GM23248 (cell line): ENCODE measurements at regions not wholly inside any gene's neighbourhood (a gene's known extent, or its start where the extent isn't known, plus 50 kb on each side); places are given as distances from the start of the nearest gene placed in this dataset.

ENCODE experiments used
- DNase-seq: peaks from one replicate; pipeline ENCODE4 v3.0.0-alpha.2; 2015
- H2AFZ ChIP-seq: fragments of 200-600 bp; sonication (generic); 2 replicates; pipeline ENCODE4 v1.6.1; 2016; ENCODE audit warnings: antibody characterized with exemption
- H3F3A ChIP-seq: fragments of 200-600 bp; sonication (generic); 2 replicates; pipeline ENCODE4 v1.6.1; 2016; ENCODE audit warnings: mild to moderate bottlenecking, antibody characterized with exemption, mixed run types; ENCODE audit not compliant: insufficient read depth
- H3K27ac ChIP-seq: fragments of 200-600 bp; sonication (generic); 2 replicates; pipeline ENCODE4 v1.5.1; 2016; ENCODE audit warnings: mild to moderate bottlenecking
- H3K27me3 ChIP-seq: fragments of 200-600 bp; sonication (generic); replicated peaks from 2 replicates; pipeline ENCODE4 v1.6.1; 2016; ENCODE audit warnings: mild to moderate bottlenecking; ENCODE audit not compliant: insufficient read depth
- H3K36me3 ChIP-seq: fragments of 200-600 bp; sonication (generic); 2 replicates; pipeline ENCODE4 v1.6.1; 2016; ENCODE audit warnings: low read depth, mild to moderate bottlenecking
- H3K4me1 ChIP-seq: fragments of 200-600 bp; sonication (generic); 2 replicates; pipeline ENCODE4 v1.6.1; 2016; ENCODE audit warnings: mild to moderate bottlenecking; ENCODE audit not compliant: insufficient read depth
- H3K4me2 ChIP-seq: fragments of 200-600 bp; sonication (generic); one replicate; pipeline ENCODE4 v1.6.1; 2016; ENCODE audit warnings: mild to moderate bottlenecking; ENCODE audit not compliant: unreplicated experiment
- H3K4me3 ChIP-seq: fragments of 200-600 bp; sonication (generic); 2 replicates; pipeline ENCODE4 v1.5.1; 2016; ENCODE audit warnings: mild to moderate bottlenecking
- H3K79me2 ChIP-seq: fragments of 200-600 bp; sonication (generic); 2 replicates; pipeline ENCODE4 v1.6.1; 2016; ENCODE audit warnings: mild to moderate bottlenecking; ENCODE audit not compliant: insufficient read depth
- H3K9ac ChIP-seq: fragments of 200-600 bp; sonication (generic); 2 replicates; pipeline ENCODE4 v1.6.1; 2016; ENCODE audit warnings: mild to moderate bottlenecking
- H3K9me2 ChIP-seq: fragments of 200-600 bp; sonication (generic); 2 replicates; pipeline ENCODE4 v1.6.1; 2016; ENCODE audit warnings: mixed run types, mild to moderate bottlenecking, moderate library complexity; ENCODE audit not compliant: insufficient read depth
- H3K9me3 ChIP-seq: fragments of 200-600 bp; sonication (generic); one replicate; pipeline ENCODE4 v1.6.1; 2017; ENCODE audit warnings: low read depth
- H4K20me1 ChIP-seq: fragments of 200-600 bp; sonication (generic); 2 replicates; pipeline ENCODE4 v1.6.0; 2016; ENCODE audit not compliant: insufficient read depth
- EZH2 ChIP-seq: fragments of 200-600 bp; sonication (generic); IDR thresholded peaks from 2 replicates; pipeline ENCODE4 v1.6.1; 2018; ENCODE audit warnings: antibody characterized with exemption, mild to moderate bottlenecking; ENCODE audit not compliant: insufficient read depth, poor library complexity, severe bottlenecking
- EZH2phosphoT487 ChIP-seq: fragments of 200-600 bp; sonication (generic); IDR thresholded peaks from 2 replicates; pipeline ENCODE4 v1.6.1; 2018; ENCODE audit warnings: antibody characterized with exemption, moderate library complexity, mild to moderate bottlenecking, low read depth; ENCODE audit not compliant: insufficient read depth
- WGBS, 2 experiments: methylation state at CpG; one replicate each; pipeline ENCODE4 v1.1.6; 2015 to 2017; ENCODE audit warnings: low lambda C conversion rate in 2 of 2, low coverage in 1 of 2; ENCODE audit errors: missing lambda C conversion rate in 2 of 2; 5-methylcytosine and 5-hydroxymethylcytosine counted together
- in situ Hi-C: fragments of 300-500 bp; cut with MboI; formaldehyde crosslinking; loops from 2 replicates; pipeline ENCODE4 v1.15.0; 2020

- Histone ChIP-seq H3K27ac (no peak overlapping the region), H3K9me3 (no peaks in the 10 kb centered on the region), H3K27me3 (no peaks in the 10 kb centered on the region), H3K9me2 (no peaks in the 10 kb centered on the region), H3K4me3 (no peak overlapping the region), H3K4me1 (no peaks in the 10 kb centered on the region), H3K79me2 (no peaks in the 10 kb centered on the region), H3K36me3 (no peaks in the 10 kb centered on the region), H3F3A (no peaks in the 10 kb centered on the region), H3K9ac (no peak overlapping the region), H3K4me2 (no peak overlapping the region), H2AFZ (no peak overlapping the region), H4K20me1 (no peaks in the 10 kb centered on the region)
- DNase-seq: no peak
- in situ Hi-C loops: no loop called here
- 34 to 36% methylated on average over 1 of the region's 1 CpG for WGBS, 2 experiments
- TF ChIP-seq EZH2: no peak
- TF ChIP-seq EZH2phosphoT487: no peak
Measured at GRCh38 chr4:136709897-136710296, 822.4 kb downstream of the PCDH18 start.

- no peaks in the 10 kb centered on the region for H3K79me2 ChIP-seq
- H3K4me2 ChIP-seq: no peak overlapping the region
- no peak for DNase-seq
- in situ Hi-C loops: no loop called here
- no peak overlapping the region for H3K4me3 ChIP-seq
- H3K27me3 ChIP-seq: no peaks in the 10 kb centered on the region
- no peaks in the 10 kb centered on the region; the same call in 1 of the 2 replicates for H3K9me2 ChIP-seq
- no peak for TF ChIP-seq EZH2phosphoT487
- no peak for TF ChIP-seq EZH2
- H4K20me1 ChIP-seq: no peaks in the 10 kb centered on the region
- no peaks in the 10 kb centered on the region for H3F3A ChIP-seq
- H3K4me1 ChIP-seq: no peaks in the 10 kb centered on the region
- H2AFZ ChIP-seq: no peak overlapping the region
- WGBS, 2 experiments: 29 to 39% methylated on average over 7 of the region's 7 CpGs
- H3K27ac ChIP-seq: no peak overlapping the region
- H3K36me3 ChIP-seq: no peaks in the 10 kb centered on the region
- no peaks in the 10 kb centered on the region for H3K9me3 ChIP-seq
- H3K9ac ChIP-seq: no peak overlapping the region
Measured at GRCh38 chr4:136706942-136707341, 825.4 kb downstream of the PCDH18 start.

DNA sequence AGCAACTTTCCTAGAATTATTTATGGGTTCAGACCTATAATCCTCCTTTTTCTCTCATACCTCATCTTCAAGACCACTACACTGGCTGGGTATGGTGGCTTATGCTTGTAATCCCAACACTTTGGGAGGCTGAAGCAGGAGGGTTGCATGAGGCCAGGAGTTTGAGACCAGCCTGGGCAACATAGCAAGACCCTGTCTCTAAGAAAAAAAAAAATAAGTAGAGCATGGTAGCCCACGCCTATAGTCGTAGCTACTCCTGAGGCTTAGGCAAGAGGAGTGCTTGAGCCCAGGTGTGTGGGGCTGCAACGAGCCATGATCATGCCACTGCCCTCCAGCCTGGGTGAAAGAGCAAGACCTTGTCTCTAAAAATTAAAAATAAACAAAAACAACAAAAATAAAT lies 832.4 kb downstream of the PCDH18 start:
- Histone ChIP-seq H3K9me3 (no peaks in the 10 kb centered on the region), H3K36me3 (no peaks in the 10 kb centered on the region), H4K20me1 (no peaks in the 10 kb centered on the region), H3K9ac (no peak overlapping the region), H3K4me2 (no peak overlapping the region), H3K27ac (no peak overlapping the region), H2AFZ (no peak overlapping the region), H3F3A (no peaks in the 10 kb centered on the region), H3K4me3 (no peak overlapping the region), H3K9me2 (no peaks in the 10 kb centered on the region; the same call in 1 of the 2 replicates), H3K79me2 (no peaks in the 10 kb centered on the region), H3K4me1 (no peaks in the 10 kb centered on the region), H3K27me3 (no peaks in the 10 kb centered on the region)
- 13 to 14% methylated on average over 3 of the region's 3 CpGs for WGBS, 2 experiments
- TF ChIP-seq EZH2 (no peak), EZH2phosphoT487 (no peak)
- DNase-seq: no peak
- in situ Hi-C loops: no loop called here

GRCh38 chr4:136691607-136692006 lies 840.7 kb downstream of the PCDH18 start:
- Histone ChIP-seq H3K36me3 (no peaks in the 10 kb centered on the region), H3K9me3 (no peaks in the 10 kb centered on the region), H3K4me1 (no peaks in the 10 kb centered on the region), H3F3A (no peaks in the 10 kb centered on the region), H3K4me2 (no peak overlapping the region), H3K9me2 (no peaks in the 10 kb centered on the region), H3K4me3 (no peak overlapping the region), H3K79me2 (no peaks in the 10 kb centered on the region), H4K20me1 (no peaks in the 10 kb centered on the region), H2AFZ (no peak overlapping the region), H3K27me3 (no peaks in the 10 kb centered on the region), H3K27ac (no peak overlapping the region), H3K9ac (no peak overlapping the region)
- DNase-seq: no peak
- TF ChIP-seq EZH2 (no peak), EZH2phosphoT487 (no peak)
- WGBS, 2 experiments: 15 to 18% methylated on average over 3 of the region's 3 CpGs
- in situ Hi-C loops: no loop called here

DNA sequence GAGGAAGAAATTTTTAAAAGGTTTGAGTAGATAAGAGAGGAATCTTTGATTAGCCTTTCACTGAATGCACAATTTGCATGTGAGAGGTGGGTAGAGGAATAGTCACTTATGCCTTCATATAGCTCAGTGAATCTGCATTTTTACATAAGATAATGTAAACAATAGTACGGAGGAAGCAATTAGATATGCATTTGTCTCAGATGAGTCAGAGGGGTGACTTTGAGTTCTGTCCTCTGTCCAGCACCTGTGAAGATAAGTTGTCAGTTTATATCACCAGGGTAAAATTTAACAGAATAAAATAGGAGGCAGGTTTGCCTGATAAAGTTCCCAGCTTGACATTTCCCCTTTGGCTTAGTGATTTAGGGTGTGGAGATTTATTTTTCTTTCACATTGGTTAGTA lies 841.9 kb downstream of the PCDH18 start:
- WGBS, 2 experiments: 26 to 29% methylated on average over 1 of the region's 1 CpG
- in situ Hi-C loops: no loop called here
- no peaks in the 10 kb centered on the region for H3K79me2 ChIP-seq
- no peaks in the 10 kb centered on the region for H3K9me2 ChIP-seq
- no peaks in the 10 kb centered on the region for H3K36me3 ChIP-seq
- no peaks in the 10 kb centered on the region for H3K9me3 ChIP-seq
- no peaks in the 10 kb centered on the region for H4K20me1 ChIP-seq
- H3K27me3 ChIP-seq: no peaks in the 10 kb centered on the region
- H3K4me3 ChIP-seq: no peak overlapping the region
- no peaks in the 10 kb centered on the region for H3F3A ChIP-seq
- no peak overlapping the region for H3K4me2 ChIP-seq
- no peak overlapping the region for H3K27ac ChIP-seq
- DNase-seq: no peak
- TF ChIP-seq EZH2: no peak
- TF ChIP-seq EZH2phosphoT487: no peak
- H2AFZ ChIP-seq: no peak overlapping the region
- no peaks in the 10 kb centered on the region for H3K4me1 ChIP-seq
- no peak overlapping the region for H3K9ac ChIP-seq
